GM20000 (cell line): ENCODE measurements at regions not wholly inside any gene's neighbourhood (a gene's known extent, or its start where the extent isn't known, plus 50 kb on each side); places are given as distances from the start of the nearest gene placed in this dataset.
"Not testable (repeated sequence)": the region's sequence is repeated elsewhere in the genome, so short reads cannot be mapped to it uniquely, and the experiment has no call there.

Experiments used
- DNase-seq: peaks from one replicate; pipeline ENCODE4 v3.0.0; 2012; ENCODE audit warnings: low spot score
- TF ChIP-seq, protein P1 (sequence below): IDR thresholded peaks from 2 replicates; pipeline ENCODE4 v1.5.1; 2012; ENCODE audit warnings: mild to moderate bottlenecking, control low read depth; ENCODE audit errors: extremely low read depth, missing control alignments

DNA sequence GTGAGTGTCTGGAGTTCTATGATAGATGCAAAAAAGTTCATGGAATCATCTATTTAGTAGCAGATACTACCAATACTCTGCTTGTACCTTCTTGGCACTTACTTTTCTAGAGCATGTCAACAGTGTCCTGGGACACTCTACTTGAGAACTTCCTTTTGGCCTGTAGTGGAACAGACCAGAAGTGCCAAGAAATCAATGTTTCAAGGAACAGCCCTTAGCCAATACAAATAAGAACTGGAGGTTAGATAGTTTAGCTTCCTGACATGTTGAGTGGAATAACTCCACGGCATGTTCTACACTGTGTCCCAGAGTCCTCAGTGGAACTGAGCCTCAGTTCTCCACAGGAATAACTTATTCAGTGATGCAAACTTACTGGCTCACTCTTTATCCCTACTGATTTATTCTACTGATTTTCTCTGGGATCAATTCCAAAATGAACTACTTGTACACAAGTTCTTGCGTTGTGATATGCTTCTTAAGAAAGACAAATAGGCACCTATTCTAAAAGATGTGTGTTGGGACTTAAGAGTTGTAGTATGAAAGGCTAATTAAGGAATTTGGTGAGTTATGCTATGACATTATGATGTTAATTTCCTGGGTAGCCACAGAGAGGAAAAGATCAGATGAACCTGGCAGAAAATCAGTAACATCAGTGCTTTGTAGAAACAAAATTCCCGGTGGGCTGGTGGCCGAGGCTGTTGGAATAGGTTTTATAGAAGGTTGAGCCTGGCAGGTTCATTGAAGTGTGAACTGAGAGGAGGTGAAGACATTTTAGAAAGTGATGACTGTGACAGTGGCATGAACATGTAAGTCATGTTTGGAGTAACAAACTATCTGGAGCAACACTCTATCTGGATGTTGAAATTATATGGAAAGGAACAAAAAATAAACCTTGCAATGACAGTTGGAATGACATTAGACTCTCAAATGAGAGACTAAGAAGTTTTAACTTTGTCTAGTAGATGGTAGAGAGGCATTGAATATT lies 101.8 kb upstream of the RBMS3 start:
- DNase-seq, result no peak
- TF ChIP-seq, protein P1, sequence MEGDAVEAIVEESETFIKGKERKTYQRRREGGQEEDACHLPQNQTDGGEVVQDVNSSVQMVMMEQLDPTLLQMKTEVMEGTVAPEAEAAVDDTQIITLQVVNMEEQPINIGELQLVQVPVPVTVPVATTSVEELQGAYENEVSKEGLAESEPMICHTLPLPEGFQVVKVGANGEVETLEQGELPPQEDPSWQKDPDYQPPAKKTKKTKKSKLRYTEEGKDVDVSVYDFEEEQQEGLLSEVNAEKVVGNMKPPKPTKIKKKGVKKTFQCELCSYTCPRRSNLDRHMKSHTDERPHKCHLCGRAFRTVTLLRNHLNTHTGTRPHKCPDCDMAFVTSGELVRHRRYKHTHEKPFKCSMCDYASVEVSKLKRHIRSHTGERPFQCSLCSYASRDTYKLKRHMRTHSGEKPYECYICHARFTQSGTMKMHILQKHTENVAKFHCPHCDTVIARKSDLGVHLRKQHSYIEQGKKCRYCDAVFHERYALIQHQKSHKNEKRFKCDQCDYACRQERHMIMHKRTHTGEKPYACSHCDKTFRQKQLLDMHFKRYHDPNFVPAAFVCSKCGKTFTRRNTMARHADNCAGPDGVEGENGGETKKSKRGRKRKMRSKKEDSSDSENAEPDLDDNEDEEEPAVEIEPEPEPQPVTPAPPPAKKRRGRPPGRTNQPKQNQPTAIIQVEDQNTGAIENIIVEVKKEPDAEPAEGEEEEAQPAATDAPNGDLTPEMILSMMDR, result no peak

DNA sequence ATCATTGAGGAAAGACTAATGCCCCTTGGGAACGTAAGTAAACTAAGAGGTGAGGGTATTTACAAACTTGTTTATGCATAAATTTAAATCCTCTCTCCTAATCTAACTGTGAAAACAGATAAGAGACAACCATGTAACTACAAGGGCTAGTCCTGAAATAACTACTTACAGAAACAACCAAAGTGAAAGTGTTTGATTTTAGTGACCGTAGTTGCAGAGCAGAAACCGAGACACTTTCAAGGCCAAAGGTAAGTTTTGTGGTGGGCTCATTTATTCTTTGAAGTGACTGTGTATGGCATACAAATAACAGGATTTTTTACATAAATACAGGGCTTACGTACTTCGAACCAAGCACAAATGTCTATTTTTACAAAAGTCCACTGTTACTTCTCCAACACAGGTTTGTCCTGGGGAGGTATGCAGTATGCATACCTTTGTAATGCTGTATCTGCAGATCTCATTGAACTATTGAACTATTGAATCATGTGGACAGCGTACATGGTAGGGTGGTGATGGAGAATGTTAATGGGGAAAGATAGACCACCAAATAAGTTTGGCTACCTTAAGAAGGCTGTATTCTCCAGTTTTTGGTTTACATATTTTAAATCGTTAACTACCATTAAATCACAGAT lies 99.6 kb upstream of the RBMS3 start:
- no peak for DNase-seq
- TF ChIP-seq, protein P1, result no peak

DNA sequence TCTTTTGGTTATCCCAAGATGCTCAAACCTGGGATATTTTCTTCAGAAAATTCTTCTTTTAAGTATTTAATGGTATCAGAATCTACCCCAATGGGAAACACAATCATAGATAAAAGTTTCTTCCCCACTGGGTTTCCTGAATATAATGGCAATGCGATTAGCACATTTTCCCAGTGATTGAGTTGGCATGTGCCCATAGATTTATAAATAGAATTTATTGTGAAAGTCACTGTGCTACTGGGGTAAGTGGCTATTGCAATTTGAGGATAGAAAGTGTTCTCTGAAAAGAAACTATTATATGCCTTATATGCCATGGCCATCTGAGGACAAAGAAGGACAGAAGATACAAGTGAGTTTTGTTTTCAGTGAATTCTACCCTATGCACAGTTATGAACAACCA lies 99.0 kb upstream of the RBMS3 start:
- no peak for DNase-seq
- TF ChIP-seq, protein P1, result no peak

DNA sequence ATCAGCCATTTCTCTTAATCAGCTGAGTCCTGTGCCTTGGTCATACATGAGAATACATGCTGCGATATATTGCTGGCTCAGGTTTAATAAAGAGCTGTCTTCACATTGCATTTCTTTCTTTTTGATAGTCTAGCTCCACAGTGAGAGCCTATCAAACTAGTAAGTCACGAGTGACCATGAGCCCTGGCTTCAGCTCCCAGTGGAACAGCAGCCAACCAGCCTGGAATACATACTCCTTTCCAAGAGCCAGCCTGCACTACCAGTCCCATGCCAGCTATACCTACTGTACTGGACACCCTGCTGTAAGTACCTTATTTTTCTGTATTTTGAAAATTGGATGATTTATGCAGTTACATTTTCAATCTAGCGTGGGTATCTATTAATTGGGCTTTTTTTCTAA lies 98.0 kb upstream of the RBMS3 start:
- DNase-seq, result not testable (repeated sequence)

DNA sequence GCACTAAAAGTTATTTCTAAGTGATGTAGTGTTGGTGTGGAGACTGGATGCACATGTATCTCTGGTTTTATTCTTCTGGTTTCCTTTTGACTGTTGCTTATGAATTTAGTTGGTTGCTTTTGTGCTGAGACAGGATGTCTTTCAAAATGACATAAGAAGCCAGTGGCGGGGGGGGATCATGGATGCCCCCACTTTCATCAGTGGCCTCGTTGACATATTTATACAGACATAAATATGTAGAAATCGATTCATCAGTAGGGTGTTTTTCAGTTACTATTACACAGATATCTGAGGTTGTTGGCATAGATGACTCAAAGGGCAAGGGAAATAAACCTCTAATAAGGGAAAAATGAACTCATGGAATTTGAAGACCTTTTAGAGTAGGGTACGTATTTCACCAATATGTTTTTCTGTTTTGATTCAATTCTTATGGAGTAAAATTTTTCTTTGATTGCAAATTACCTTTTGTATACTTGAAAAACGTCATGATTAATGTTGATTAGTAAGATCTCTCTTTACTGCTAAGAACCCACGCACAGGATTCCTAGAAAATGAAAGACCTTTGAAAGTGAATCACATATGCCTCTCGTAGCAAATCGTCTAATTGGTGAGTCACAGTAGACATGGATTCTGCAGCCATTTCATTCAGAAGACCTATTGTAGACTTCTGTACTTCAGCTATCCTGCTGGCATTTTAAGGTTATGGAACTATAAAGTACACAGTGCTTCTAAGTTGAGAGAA lies 97.4 kb upstream of the RBMS3 start:
- DNase-seq, result no peak
- TF ChIP-seq, protein P1, result no peak

DNA sequence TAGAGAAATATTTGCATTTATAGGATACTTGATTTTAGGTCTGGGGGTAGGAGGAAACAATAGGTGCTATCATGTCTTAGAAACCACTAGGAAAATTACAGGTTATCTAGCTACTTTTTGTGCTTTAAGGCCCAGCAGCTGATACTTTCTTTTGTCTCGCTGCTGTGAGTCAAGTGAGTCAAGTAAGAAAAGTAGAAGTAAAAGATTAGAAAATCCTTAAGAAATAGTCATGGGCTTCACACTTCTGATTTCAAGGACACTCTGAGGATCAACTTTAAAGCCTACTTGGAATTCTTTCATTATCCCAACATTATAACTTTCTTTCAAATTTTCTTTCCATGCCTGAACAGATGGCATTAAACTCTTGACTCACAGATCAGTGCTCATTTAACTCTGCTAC lies 95.2 kb upstream of the RBMS3 start:
- TF ChIP-seq, protein P1, result no peak
- DNase-seq, result no peak

DNA sequence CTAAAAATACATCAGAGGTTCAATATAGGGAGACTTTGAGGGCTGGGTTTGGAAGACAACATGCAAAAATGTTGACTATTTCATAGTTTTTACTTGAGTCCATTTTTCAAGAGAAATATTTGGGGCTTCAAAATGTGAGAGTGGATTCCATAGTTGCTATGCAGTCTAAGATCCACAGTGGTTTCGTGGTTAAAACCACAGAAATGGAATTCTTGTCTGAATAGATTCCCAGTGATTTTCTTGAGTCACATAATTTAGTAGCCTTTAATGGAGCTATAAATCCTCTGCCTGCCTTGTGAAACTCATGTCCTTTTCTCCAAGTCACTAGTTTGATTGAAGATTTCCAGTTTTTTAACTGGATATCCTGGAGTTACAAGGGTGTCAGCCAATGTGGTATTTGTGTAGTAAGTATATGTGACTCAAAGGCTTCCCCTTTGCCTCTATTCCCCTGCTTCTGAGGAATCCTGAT lies 94.7 kb upstream of the RBMS3 start:
- DNase-seq, result no peak
- TF ChIP-seq, protein P1, result no peak
